RCC 7860 (cell line): ENCODE measurements at regions not wholly inside any gene's neighbourhood (a gene's known extent, or its start where the extent isn't known, plus 50 kb on each side); places are given as distances from the start of the nearest gene placed in this dataset.

Experiments
- DNase-seq: peaks from one replicate; pipeline ENCODE4 v3.0.0-alpha.2; 2015; ENCODE audit warnings: low spot score
- FAIRE-seq: peaks from 2 replicates; lab custom pipeline; 2012; peaks lifted over from hg19 to GRCh38; lab: Jason Lieb, UNC

DNA sequence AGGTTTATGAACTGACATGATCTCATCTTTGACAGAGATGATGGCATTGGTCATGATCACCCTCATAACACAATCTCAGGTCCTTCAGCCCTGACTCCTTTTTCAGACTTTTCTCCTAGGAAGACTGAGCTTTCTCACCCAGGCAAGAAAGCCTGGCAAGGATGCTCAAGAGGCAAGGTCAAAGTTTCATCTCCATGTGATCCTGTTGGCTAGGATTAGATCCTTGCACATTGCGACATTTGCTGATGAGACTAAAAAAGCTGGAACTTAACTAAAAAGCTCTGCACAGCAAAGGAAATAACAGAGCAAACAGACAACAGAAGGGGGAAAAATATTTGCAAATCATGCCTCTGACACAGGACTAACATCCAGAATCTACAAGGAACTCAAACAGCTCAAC, 444.1 kb upstream of the PSMD7 start:
- FAIRE-seq = no peak
- no peak for DNase-seq

DNA sequence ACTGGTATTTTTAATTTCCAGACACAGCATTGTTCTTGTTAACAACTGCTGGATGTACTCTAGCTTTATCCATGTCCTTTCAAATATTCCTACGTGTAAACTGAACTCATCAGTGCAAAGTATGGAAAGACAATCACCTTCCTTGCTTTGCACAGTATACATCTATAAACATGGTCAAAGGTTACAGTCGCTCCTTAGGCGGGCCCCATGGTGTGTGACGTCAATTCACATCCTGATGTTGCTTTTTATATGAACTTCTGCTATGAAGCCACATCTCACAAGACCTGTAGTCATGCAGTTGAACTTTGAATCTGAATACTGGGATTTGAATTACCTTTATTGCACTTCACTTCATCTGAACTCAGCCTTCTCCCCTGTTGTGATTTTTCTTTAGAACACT, 447.6 kb upstream of the PSMD7 start:
- DNase-seq = no peak
- no peak for FAIRE-seq

DNA sequence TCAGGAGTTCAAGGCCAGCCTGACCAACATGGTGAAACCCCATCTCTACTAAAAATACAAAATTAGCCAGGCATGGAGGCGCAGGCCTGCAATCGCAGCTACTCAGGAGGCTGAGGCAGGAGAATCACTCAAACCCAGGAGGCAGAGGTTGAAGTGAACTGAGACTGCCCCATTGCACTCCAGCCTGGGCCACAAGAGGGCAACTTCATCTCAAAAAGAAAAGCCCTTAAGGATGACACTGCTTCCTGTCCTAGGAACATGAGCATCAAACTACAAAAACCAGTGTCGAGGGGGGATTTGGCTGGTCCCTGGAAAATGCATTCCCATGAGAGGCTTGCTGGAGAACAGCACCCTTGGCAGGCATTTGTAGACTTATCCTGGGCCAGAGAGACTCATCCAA, 449.5 kb upstream of the PSMD7 start:
- FAIRE-seq = no peak

DNA sequence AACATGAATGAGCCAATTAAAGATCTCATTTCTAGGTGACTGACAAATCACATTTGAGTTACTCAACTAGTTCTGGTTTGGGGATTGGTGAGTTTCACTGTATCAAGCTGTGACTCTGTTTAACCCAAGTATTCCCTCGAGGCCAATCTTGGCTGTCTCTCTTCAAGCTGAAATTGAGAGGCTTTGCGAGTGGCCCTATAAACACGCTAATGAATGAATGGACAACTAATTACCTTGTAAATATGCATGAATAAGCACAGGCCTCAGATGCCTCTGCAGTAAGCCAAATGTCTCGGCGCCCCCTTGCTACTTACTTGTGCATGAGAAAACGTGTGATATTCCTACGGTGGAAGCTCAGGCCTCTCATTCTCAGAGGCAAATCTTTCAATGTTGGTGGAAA, 450.3 kb upstream of the PSMD7 start:
- DNase-seq (no peak), FAIRE-seq (no peak)

More for the DNA sequence above, 449.5 kb upstream of the PSMD7 start:
- DNase-seq = no peak

DNA sequence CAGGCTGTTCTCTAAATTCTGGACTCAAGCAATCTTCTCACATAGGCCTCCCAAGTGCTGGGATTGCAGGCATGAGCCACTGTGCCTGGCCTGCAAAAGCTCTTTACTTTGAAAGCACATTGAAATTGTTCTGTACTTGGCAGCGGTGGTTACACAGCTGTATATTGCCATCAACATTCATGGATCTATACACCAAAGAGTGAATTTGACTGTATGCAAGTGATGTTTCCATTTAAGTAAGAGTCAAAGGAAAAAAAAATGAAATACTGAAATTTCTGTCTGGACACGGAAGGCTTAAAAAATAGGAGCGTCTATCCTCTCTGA, 450.6 kb upstream of the PSMD7 start:
- no peak for FAIRE-seq
- no peak for DNase-seq

DNA sequence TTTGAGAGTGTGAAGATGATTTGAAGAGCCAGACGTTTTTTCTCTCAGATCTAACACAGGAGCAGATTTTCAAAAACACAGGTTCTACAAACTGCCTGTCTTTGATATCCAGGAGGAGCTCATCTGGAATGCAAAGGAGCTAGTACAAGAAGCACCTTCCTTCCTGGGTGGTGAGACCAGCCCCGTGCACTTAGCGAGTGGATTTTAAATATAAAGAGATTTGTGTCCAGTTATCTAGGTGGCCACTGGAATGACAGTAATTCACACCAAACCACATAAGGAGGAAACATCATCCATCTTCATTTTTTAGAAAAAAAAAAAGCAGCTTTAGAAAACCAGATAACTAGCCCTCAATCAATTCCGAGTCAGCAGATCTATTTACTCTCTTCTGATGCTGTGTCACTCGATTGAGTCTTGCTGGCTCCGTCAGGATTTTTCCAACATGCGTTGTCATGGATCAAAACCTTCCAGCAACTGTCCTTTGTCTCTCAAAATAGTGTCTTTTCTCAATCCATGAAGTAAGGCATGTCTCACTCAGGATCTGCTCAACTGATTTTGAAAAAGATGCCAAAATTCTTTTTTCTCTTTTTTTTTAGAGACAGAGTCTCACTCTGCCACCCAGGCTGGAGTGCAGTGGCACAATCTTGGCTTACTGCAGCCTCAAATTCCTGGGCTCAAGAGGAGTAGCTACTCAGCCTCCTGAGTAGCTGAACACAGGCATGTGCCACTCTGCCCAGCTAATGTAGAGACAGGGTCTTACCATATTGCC, 451.2 kb upstream of the PSMD7 start:
- no peak for FAIRE-seq

DNA sequence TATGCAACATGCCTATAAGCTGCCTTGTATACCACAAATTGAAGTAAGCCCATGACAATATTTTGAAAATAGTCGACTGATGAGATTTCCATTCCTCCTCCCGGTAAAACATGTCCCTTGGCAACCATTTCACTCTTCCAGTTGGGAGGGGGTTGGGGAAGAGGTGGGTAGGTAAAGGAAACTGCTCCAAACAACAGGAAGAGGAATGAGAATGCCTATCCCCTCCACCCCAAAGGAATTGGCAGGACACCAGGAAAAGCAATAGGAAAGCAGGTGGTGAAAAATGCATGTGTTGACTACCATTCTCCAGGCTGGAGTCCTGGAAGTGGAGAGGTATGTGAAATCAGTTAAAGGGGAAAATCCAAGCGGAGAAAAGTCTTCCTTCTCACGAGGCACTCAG, 455.9 kb upstream of the PSMD7 start:
- DNase-seq (no peak), FAIRE-seq (no peak)

More for the DNA sequence above, 451.2 kb upstream of the PSMD7 start:
- DNase-seq = no peak

DNA sequence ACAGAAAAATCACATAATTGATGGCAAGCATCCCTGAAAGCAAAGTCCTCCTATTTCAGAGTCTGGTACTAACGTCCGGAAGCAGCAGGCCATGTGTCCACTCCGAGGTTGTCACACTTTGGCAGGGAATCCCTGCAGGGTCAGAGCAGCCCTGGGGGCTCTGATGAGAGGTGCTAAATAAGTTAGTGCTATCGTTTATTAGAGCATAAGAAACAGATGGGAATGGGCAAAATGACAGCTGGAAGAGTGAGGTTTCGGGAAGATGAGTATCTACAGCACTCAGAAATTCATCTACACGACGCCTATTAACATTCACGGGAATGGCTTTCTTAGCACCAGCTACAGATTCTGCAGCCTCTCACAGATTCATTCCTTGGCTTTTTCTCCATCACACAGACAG, 465.4 kb upstream of the PSMD7 start:
- DNase-seq (no peak), FAIRE-seq (no peak)

DNA sequence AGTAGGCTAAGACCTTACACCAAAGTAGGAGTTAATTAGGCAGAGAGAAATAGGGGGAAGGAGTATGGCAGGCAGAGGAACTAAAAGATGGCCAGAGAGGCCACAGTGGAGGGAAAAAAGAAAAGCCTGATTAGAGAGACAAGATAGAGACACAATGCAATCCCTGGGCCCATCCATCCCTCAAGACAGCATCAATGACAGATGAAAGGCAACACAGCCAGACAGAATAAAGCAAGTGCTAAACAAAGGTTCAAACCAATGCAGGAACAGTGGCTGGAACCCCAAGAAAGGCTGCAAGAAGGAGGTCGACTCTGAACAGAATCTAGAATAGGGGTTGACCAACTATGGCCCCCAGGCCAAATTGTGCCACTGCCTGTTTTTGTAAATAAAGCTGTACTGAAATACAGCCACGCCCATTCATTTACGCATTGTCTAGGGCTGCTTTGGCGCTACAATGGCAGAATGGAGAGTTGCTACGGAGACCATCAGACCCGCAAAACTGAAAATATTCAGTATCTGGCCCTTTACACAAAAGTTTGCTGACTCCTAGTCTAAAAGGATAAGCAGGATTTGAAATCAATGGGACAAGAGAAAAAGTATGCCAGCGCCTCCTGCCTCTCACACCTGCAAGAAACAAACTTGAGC, 473.3 kb upstream of the PSMD7 start:
- DNase-seq (no peak), FAIRE-seq (no peak)

DNA sequence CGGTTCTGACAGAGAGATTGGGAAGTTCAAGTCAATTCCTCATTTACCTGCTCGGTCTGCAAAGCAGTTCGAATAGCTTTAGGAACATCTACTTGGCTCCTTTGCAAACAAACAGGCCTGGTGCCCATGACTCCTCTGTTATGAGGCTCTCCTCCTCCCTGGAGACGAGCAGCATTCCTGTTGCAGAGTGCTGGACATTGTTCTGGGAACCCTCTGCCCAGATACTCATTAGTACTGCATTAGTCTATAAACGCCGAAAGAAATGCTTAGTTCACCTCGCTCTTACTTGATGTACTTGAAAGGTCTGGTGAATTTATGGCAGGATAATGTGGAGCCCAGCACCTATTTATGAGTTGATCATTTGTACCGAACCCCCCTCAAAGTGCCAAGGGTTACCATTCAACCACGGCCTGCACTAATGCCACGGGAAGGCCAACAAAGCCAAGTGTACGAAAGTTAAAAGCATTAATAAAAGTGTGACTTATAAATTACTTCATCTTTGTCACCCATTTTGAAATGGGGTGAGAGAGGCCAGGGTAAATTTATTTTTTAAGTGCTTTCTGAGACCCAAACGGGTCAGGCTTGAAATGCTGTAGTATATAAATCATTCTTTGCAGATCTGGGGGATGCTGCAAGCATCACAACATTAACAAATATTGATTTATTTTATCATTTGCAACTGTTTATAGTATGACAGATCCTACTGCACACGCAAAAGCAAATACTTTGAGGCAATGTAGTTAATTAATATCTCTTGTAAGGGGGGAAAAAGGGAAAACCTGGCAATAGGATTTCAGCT, 478.9 kb upstream of the PSMD7 start:
- FAIRE-seq = no peak
- no peak for DNase-seq

DNA sequence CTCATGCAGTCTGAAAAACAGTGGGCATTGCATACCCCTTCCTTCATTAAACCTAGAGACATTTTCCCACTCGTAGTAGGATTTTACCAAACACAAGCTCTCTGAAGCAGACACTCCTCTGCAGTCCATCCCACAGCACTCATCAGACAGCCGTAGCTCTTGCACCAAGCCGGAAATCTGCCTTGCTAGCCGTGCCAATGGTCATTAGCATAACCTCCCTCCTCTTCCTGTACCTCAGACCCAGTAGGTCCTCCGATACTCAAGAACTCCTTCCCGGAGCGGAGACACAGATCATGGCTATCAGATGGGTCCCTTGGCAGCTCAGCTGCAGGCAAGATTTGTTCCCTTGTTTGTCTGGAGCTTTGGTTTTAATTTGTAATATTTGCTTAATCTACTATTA, 483.1 kb upstream of the PSMD7 start:
- no peak for FAIRE-seq

DNA sequence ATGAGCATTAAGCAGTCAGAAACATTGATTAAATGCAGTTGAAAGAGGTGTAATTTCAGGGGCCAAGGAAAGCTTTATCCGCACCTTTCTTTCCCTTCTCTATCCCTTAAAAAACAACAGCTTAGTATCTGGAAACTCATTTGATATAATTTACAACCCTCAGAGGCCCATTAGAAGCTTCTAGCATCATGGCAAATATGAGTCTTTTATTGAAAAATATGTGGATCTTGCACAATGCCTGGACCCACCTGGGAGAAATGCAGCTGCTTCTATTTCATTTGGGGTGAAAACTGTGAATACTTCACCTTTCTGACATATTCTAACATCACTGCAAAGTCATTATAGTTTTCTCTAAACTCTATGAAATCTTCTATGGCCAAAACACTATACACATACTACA, 492.2 kb upstream of the PSMD7 start:
- DNase-seq (no peak), FAIRE-seq (no peak)

More for the DNA sequence above, 483.1 kb upstream of the PSMD7 start:
- DNase-seq = no peak

DNA sequence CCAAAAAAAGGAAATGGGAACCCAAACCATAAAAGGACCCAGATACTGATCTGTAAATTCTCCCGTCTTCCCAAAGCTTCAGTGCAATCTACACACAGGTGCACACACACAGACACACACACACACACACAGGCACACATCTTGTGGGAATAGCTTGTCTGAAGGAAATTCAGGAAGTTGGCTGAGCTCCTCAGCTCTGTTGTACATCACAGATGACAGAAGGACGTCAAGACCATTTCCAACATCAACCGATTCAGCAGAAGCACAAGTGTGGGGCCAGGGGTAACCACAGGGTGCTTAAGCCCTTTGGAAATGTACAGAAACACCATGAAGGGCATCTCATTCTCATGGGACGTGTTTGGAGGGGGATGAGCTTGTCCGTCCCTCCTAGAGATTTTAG, 498.1 kb upstream of the PSMD7 start:
- no peak for DNase-seq
- FAIRE-seq = no peak

DNA sequence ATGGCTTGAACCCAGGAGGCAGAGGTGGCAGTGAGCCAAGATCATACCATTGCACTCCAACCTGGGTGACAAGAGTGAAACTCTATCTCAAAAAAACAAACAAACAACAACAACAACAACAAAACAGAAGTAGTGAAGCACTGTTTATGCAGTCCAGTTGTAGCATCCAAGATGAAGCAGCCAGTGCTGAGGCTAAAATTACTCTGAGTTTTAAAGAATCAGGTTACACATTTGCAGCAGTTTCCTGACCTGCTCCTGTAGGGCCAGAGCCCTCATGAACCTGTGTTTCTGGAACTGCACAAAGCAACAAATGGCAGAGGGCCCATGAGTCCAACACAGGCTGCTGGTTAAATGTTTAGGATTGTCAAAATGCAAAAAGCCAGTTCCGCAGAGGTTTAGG, 499.5 kb upstream of the PSMD7 start:
- FAIRE-seq (no peak), DNase-seq (no peak)

DNA sequence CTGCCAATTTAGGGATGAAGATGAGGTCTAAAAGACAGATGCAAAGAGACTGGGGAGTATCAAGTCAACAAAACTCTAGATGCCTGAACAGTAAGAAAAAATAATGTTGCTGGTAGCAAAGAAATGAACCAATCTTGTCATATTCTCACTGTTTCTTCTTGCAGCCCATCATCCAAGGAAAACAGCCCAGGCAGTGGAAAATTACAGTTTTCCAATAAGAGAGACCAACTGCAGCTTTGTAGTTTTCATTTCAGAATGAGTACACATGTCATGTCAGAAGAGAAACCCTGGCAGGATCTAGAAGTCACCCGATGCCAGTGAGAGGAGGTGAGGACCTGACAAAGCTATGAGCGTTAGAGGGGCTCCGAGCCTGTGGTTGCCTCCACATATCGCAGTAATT, 500.4 kb upstream of the PSMD7 start:
- DNase-seq (no peak), FAIRE-seq (no peak)

DNA sequence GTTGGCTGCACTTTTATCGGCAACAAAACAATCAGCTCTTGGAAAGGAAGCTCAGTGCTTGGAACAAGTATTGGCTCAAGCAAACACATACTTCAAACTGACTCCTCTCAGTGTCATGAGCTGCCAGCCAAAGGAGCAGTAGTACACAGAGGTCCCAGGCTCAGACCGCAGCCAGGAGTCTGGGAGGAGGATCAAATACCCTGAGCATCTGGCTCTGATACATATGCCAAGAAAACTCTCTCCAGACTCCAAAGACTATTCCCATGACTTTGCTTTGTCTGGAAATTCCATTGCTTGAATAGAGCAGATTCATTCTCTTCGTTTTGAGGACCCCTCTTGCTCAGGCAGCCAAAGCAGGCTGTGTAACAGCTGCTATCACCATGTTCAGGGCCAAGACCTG, 501.6 kb upstream of the PSMD7 start:
- DNase-seq = no peak
- FAIRE-seq = no peak

DNA sequence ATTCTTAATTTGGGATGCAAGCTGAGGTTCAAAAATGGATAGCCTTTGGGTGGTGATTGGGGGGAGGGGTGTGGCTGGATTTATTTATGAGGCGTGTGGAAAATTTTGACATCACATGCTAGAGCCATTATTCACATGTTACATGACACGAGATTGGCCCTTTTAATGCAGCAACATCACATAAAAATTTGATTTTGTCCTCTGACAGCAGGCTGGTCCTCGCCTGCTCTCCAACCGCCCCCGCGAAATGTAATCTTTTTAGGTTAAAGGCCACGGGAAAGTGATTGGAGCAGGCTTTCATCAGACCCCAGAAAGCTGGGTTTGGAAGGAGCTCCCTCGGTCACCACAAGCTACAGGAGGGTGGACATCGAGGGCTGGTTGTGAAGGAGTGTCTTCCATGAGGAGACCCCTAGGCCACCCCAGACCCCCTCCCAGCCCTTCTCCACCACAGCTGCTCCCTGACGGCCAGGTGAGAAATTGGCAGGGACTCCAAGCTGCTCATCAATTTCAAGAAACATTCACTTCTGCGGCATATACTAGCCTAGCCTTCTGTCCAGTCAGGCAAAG, 502.7 kb upstream of the PSMD7 start:
- DNase-seq (no peak), FAIRE-seq (no peak)

DNA sequence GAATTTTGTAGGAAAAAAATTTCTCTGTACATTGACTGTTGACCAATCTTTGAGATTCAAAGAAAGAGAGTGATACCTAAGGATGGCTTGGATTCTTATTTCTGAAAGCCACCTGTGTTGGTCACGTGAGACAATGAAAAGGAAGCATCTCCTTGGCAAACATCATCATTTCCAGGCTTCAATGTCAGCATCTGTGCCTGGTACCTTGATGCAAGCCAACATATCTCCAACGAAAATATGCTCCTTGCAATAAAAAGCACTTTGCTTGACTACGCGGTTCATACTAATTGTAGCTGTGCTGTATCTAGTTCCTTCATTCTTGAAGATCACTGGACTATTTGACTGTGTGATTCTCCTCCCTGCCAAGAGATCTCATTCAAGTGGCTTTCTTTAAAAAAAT, 503.4 kb upstream of the PSMD7 start:
- DNase-seq (no peak), FAIRE-seq (no peak)

DNA sequence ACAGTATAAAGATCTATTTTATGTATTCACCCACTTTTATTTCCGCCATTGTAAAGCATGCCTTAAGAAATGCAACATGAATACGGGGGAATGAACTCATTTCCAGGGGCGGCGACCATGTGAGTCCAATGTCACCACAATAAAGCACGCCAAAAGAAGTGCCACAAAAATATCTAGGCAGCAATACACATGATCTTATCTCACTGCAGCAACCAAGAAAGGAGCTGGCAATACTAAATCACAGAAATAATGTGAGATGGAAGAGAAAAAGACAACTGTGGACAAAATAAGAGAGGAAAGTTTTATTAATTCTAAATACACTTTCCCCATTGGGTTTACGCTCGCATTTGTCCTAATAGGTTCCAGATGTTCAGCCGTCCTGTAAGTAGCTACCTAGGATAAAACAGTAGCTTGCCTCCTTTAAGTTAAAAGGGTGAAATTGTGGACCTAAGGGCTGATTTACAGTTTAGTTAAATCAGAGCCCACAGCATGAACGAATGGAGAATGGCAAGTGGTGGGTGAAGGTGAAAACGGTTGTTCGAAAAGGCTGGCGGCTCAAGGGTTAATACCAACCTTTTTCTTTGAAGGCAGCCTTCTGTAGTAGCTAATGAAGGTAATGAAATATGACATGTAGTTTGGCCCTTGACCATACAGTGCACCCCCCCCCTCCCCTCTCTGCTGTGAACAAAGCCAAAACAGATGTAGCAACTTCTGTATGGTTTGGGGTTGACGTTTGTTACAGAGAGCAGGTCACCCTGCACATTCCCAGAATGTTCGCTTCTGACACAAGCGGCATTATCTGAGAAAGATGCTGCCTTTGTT, 504.2 kb upstream of the PSMD7 start:
- no peak for FAIRE-seq
- no peak for DNase-seq

DNA sequence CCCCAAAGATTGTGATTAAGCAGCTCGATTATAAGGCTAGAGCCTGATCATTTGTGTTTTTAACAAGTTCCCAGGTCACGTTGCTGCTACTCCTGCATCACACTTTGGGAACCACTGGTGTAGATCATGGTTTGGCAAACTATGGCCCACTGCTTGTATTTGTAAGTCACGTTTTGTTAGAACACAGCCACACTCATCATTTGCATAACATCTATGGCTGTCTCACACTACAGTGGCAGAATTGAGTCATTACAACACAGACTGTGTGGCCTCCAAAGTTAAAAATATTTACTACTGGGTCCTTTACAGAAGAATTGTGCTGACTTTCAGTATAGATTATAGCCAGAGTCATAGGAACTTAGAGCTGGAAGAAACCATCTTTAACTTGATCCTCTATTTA, 515.3 kb upstream of the PSMD7 start:
- DNase-seq (no peak), FAIRE-seq (no peak)

DNA sequence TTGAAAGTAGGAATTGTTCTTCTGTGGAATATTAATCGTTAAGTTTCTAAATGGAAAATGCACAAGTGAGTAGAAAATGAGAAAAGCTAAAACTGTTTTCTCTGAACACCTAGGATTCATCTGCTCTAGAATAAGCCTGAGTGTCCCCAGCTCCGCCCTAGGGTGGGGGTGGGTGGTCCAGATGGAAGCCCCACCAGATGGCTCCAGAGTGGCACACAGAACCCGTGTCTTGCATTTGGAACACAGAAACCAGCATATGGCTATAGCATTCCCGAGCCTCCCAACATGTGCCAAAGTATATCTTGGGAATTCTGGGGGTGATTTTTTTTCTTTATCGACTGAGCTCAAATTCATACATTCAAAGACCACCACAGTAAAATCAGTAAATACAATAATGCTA, 517.7 kb upstream of the PSMD7 start:
- FAIRE-seq (no peak), DNase-seq (no peak)
